ENCODE measurements at regions not wholly inside any gene's neighbourhood (a gene's known extent, or its start where the extent isn't known, plus 50 kb on each side); places are given as distances from the start of the nearest gene placed in this dataset.
"Not testable (repeated sequence)": the region's sequence is repeated elsewhere in the genome, so short reads cannot be mapped to it uniquely, and the experiment has no call there.

GRCh38 chr3:193819117-193820010 lies 226.4 kb downstream of the OPA1 start:
- no peaks in the 10 kb centered on the region for H3K9me3 ChIP-seq (ENCODE audit: severe bottlenecking)
- no peak for ATAC-seq (ENCODE audit: low read depth)
- no peaks in the 10 kb centered on the region for H3K27me3 ChIP-seq (ENCODE audit: insufficient read depth, poor library complexity, severe bottlenecking)
- H3K36me3 ChIP-seq (ENCODE audit: low read depth) = no peaks in the 10 kb centered on the region
- no peak overlapping the region for H3K27ac ChIP-seq (ENCODE audit: poor library complexity, severe bottlenecking)
- DNase-seq (ENCODE audit: low spot score) = no peak
- no peak for TF ChIP-seq CTCF (IDR thresholded peaks at IDR 0.05; ENCODE audit: poor library complexity, severe bottlenecking)
- no peak overlapping the region for H3K4me3 ChIP-seq (ENCODE audit: severe bottlenecking)
- no peaks in the 10 kb centered on the region for H3K4me1 ChIP-seq (ENCODE audit: insufficient read depth, poor library complexity, severe bottlenecking)

- no peaks in the 10 kb centered on the region for H3K9me3 ChIP-seq (ENCODE audit: severe bottlenecking)
- DNase-seq (ENCODE audit: low spot score) (no peak), ATAC-seq (ENCODE audit: low read depth) (no peak)
- TF ChIP-seq CTCF (IDR thresholded peaks at IDR 0.05; ENCODE audit: poor library complexity, severe bottlenecking) = no peak
- H3K27ac ChIP-seq (ENCODE audit: poor library complexity, severe bottlenecking) = no peak overlapping the region
- no peak overlapping the region for H3K4me3 ChIP-seq (ENCODE audit: severe bottlenecking)
- H3K27me3 ChIP-seq (ENCODE audit: insufficient read depth, poor library complexity, severe bottlenecking) = no peaks in the 10 kb centered on the region
- no peaks in the 10 kb centered on the region for H3K36me3 ChIP-seq (ENCODE audit: low read depth)
- H3K4me1 ChIP-seq (ENCODE audit: insufficient read depth, poor library complexity, severe bottlenecking) = no peaks in the 10 kb centered on the region
Observed at GRCh38 chr3:193821151-193821668, 228.2 kb downstream of the OPA1 start.

- Histone ChIP-seq H3K36me3 (ENCODE audit: low read depth) (no peaks in the 10 kb centered on the region), H3K4me1 (ENCODE audit: insufficient read depth, poor library complexity, severe bottlenecking) (peaks cover 4% of the 10 kb centered on the region), H3K27me3 (ENCODE audit: insufficient read depth, poor library complexity, severe bottlenecking) (no peaks in the 10 kb centered on the region), H3K4me3 (ENCODE audit: severe bottlenecking) (no peak overlapping the region), H3K9me3 (ENCODE audit: severe bottlenecking) (no peaks in the 10 kb centered on the region), H3K27ac (ENCODE audit: poor library complexity, severe bottlenecking) (no peak overlapping the region)
- ATAC-seq (ENCODE audit: low read depth) (no peak), DNase-seq (ENCODE audit: low spot score) (no peak)
- TF ChIP-seq CTCF (IDR thresholded peaks at IDR 0.05; ENCODE audit: poor library complexity, severe bottlenecking) = no peak
Observed at GRCh38 chr3:193822492-193823212, 229.6 kb downstream of the OPA1 start.

GRCh38 chr3:193823213-193823605 lies 230.2 kb downstream of the OPA1 start:
- not testable (repeated sequence) for H3K4me3 ChIP-seq (ENCODE audit: severe bottlenecking); ATAC-seq (ENCODE audit: low read depth); H3K27ac ChIP-seq (ENCODE audit: poor library complexity, severe bottlenecking); H3K9me3 ChIP-seq (ENCODE audit: severe bottlenecking); H3K27me3 ChIP-seq (ENCODE audit: insufficient read depth, poor library complexity, severe bottlenecking); H3K36me3 ChIP-seq (ENCODE audit: low read depth); H3K4me1 ChIP-seq (ENCODE audit: insufficient read depth, poor library complexity, severe bottlenecking); DNase-seq (ENCODE audit: low spot score)

GRCh38 chr3:193824365-193824764 lies 231.4 kb downstream of the OPA1 start:
- ATAC-seq (ENCODE audit: low read depth) (no peak), DNase-seq (ENCODE audit: low spot score) (no peak)
- H3K36me3 ChIP-seq (ENCODE audit: low read depth) = no peaks in the 10 kb centered on the region
- H3K4me1 ChIP-seq (ENCODE audit: insufficient read depth, poor library complexity, severe bottlenecking) = peaks cover 16% of the 10 kb centered on the region
- no peak overlapping the region for H3K4me3 ChIP-seq (ENCODE audit: severe bottlenecking)
- TF ChIP-seq CTCF (IDR thresholded peaks at IDR 0.05; ENCODE audit: poor library complexity, severe bottlenecking) = no peak
- H3K27me3 ChIP-seq (ENCODE audit: insufficient read depth, poor library complexity, severe bottlenecking) = no peaks in the 10 kb centered on the region
- no peak overlapping the region for H3K27ac ChIP-seq (ENCODE audit: poor library complexity, severe bottlenecking)
- no peaks in the 10 kb centered on the region for H3K9me3 ChIP-seq (ENCODE audit: severe bottlenecking)

Data from RWPE2 (cell line).